ENCODE measurements at regions not wholly inside any gene's neighbourhood (a gene's known extent, or its start where the extent isn't known, plus 50 kb on each side); places are given as distances from the start of the nearest gene placed in this dataset.
A peak's percentile ranks its signal among the peaks of the same experiment; 100 is the strongest.
"Not testable (repeated sequence)": the region's sequence is repeated elsewhere in the genome, so short reads cannot be mapped to it uniquely, and the experiment has no call there.

GRCh38 chr6:137810554-137811120, 56.4 kb upstream of the TNFAIP3 start:
- DNase-seq: no peak

DNA sequence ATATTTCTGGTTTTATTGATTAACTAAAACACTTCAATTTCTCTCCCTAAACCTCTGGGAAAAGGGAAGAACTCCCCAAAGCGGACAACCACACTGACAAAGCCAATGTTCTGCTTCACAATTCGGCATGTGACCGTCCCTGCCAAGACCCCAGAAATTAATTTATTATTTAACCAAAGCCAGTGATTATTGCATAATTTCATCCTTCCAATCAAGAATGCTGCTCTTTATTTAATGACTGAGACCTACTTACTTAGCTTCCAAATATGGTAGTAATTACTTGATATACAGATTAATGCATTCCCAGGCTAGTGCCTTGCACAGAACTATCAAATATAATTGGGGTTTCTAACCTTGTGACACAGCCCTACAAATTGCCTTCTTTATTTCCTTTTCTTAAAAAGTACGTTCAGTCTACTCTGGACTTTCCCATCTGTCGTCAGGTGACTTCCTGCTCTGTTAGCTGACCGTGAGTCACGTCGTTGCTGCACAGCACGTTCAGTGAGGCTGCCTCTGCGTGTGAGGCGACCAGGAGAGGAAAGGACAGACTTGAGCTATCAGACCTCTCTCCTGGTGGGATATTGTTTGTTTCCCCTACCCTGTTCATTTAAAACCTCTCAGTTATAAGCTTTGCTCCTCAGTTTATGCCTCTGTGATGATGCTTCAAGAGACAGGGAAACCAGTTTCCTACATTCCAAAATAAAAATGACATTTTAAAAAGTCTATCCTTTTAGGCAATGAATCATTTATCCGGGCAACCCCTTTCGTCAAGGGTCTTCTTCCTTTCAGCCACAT, 55.7 kb upstream of the TNFAIP3 start:
- DNase-seq: peak; percentile 89

DNA sequence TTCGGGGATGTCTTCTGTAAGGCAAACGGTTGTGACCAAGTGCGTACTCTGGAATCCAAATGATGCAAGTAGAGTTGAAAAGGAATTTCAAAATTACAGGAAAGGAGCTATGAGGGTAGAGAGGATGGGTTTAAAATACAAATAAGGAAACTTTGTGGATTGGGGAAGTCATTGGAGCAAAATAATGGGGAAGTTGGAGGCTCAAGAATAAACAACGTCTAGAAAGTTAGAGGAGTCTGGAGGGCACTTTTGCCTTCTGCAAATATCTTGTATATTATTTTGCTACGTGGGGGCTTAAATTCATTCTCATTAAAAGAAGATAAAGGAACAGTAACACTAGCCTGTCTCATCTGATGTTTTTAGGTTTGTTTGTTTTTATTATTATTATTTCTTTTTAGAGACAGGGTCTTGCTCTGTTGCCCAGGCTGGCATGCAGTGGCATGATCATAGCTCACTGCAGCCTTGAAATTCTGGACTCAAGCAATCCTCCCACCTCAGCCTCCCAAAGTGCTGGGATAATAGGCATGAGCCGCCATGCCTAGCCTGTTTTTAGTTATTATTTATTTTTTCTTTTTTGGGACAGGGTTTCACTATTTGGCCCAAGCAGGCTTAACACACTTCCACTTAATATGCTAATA, 55.0 kb upstream of the TNFAIP3 start:
- DNase-seq: no peak

DNA sequence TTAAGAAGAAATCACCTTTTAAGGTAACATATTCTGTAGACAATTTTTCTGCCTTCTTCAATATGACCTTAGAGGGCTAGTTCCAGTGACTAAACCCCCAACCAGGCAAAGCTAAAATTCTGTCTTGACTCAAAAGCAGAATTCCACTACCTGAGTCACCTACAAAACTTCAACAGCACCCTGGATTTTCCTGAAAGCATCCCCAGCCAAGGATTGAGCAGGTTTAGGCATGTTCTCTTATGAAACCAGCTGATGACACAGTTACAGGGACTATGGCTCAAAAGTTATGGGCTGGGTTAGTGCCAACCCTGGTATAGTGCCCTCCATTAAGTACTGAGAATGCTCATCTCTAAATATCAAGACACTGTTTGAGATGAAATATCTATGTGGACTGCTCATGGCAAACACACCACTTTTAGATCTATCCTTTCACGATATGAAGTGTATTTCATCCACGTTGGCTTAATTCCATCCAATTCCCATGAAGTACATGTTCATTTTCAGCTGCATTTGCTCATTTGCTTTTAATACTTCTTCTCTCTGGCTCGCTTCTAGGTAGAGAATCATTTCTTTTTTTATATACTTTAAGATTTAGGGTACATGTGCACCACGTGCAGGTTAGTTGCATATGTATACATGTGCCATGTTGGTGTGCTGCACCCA, 53.6 kb upstream of the TNFAIP3 start:
- no peak for DNase-seq

DNA sequence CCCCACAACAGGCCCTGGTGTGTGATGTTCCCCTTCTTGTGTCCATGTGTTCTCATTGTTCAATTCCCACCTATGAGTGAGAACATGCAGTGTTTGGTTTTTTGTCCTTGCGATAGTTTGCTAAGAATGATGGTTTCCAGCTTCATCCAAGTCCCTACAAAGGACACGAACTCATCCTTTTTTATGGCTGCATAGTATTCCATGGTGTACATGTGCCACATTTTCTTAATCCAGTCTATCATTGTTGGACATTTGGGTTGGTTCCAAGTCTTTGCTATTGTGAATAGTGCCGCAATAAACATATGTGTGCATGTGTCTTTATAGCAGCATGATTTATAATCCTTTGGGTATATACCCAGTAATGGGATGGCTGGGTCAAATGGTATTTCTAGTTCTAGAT, 53.0 kb upstream of the TNFAIP3 start:
- DNase-seq: not testable (repeated sequence)

DNA sequence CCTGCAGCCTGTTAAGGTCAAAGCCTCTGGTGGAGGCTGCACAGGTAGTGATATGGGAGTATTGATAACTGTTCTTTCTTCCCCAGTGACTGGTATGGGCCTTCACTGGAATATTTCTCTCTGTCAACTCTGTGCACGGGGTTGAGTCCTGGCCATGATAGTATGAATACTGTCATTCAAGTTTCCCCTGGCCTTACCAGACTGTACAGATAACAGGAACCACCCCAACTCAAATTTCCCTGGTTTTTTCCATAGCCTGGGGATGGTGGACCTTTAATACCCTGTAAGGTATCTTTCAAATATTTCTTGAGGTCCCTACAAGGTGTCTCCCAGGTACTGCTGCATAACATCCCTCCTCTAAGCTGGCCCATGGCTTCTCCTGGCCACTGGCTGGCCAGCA, 51.4 kb upstream of the TNFAIP3 start:
- no peak for DNase-seq

DNA sequence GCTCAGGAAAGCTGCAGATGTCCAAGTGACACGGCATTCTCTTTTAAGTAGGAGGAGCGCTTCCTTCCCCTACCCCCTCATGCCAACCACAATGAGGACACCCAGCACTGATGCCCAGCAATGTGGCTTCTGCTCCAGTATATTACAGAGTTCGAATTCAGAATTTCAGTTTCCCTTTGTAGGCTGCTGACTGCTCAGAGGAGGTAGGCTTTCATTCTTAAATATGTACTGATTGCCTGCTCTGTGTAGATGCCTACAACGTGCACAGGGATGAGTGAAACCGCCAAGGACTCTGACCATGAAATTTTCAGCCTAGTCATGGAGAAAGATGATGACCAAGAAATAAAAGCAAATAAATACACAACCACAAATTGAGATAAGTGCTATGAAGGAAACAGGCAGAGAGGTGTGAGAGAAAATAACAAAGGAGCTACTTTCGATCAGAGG, 50.9 kb upstream of the TNFAIP3 start:
- DNase-seq: peak in 1 of 2 donors; percentile 53

- no peak for DNase-seq
Observed at GRCh38 chr6:137816688-137817618, 50.1 kb upstream of the TNFAIP3 start.

Measured in CD4-positive, alpha-beta T cell treated with Interferon alpha-2 for 1 hour (primary cell).